ENCODE measurements at regions not wholly inside any gene's neighbourhood (a gene's known extent, or its start where the extent isn't known, plus 50 kb on each side); places are given as distances from the start of the nearest gene placed in this dataset.

DNA sequence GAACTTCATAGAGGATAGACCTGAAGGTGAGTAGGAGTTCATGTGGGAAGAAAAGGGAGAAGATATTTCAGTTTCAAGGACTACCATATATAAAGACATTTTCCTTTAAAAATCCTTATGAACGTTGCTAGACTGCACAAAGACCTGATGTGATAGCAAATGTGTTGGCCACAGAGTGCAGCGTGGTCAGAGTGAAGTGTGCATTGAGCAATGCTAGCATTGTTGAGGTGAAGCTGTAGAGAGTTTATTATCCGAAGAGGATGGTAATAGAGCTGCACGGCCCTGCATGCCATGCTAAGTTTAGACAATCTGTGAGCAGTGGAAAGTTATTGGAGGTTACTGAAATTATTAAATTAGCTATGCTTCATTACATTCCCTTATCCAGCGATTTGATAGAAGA, 413.0 kb downstream of the CCDC91 start:
- Histone ChIP-seq H4K20me1 (ENCODE audit: insufficient read depth) (no peaks in the 10 kb centered on the region), H3K27ac (ENCODE audit: low read length) (no peak overlapping the region), H3K9me2 (ENCODE audit: insufficient read depth, low read length) (no peaks in the 10 kb centered on the region), H3K79me2 (replicated peaks; ENCODE audit: insufficient read depth, low read length) (no peaks in the 10 kb centered on the region), H3K4me3 (ENCODE audit: low read length) (no peak overlapping the region), H2AFZ (ENCODE audit: low read depth, low read length) (no peak overlapping the region), H3K27me3 (ENCODE audit: insufficient read depth, low read depth, low read length) (no peaks in the 10 kb centered on the region), H3F3A (ENCODE audit: insufficient read depth, low read length, poor library complexity, severe bottlenecking) (no peaks in the 10 kb centered on the region), H3K4me2 (ENCODE audit: low read length) (no peak overlapping the region), H3K9me3 (ENCODE audit: low read length) (no peaks in the 10 kb centered on the region), H3K9ac (ENCODE audit: low read length) (no peak overlapping the region), H3K36me3 (ENCODE audit: insufficient read depth, low read length) (no peaks in the 10 kb centered on the region)
- TF ChIP-seq SMC3 (conservative IDR thresholded peaks at IDR 0.05; ENCODE audit: poor library complexity): no peak

GRCh38 chr12:28603801-28604200, 413.5 kb downstream of the CCDC91 start:
- Histone ChIP-seq H3K4me3 (ENCODE audit: low read length) (no peak overlapping the region), H3K27me3 (ENCODE audit: insufficient read depth, low read depth, low read length) (no peaks in the 10 kb centered on the region), H3K4me2 (ENCODE audit: low read length) (no peak overlapping the region), H4K20me1 (ENCODE audit: insufficient read depth) (no peaks in the 10 kb centered on the region), H3K9me2 (ENCODE audit: insufficient read depth, low read length) (no peaks in the 10 kb centered on the region), H3K27ac (ENCODE audit: low read length) (no peak overlapping the region), H3F3A (ENCODE audit: insufficient read depth, low read length, poor library complexity, severe bottlenecking) (no peaks in the 10 kb centered on the region), H2AFZ (ENCODE audit: low read depth, low read length) (no peak overlapping the region), H3K79me2 (replicated peaks; ENCODE audit: insufficient read depth, low read length) (no peaks in the 10 kb centered on the region), H3K9ac (ENCODE audit: low read length) (no peak overlapping the region), H3K9me3 (ENCODE audit: low read length) (no peaks in the 10 kb centered on the region), H3K36me3 (ENCODE audit: insufficient read depth, low read length) (no peaks in the 10 kb centered on the region)
- no peak for TF ChIP-seq EZH2 (IDR thresholded peaks at IDR 0.05; ENCODE audit: borderline replicate concordance, insufficient read depth, low read length, poor library complexity, severe bottlenecking)
- TF ChIP-seq TAF1 (IDR thresholded peaks at IDR 0.05; ENCODE audit: low read depth): no peak
- TF ChIP-seq EP300 (conservative IDR thresholded peaks at IDR 0.05; ENCODE audit: poor library complexity, severe bottlenecking): no peak
- no peak for TF ChIP-seq RAD21 (conservative IDR thresholded peaks at IDR 0.05)
- TF ChIP-seq CTCF (IDR thresholded peaks at IDR 0.05; ENCODE audit: poor library complexity, severe bottlenecking): no peak
- no peak for TF ChIP-seq MXI1 (conservative IDR thresholded peaks at IDR 0.05; ENCODE audit: poor library complexity, severe bottlenecking)
- TF ChIP-seq REST (IDR thresholded peaks at IDR 0.05; ENCODE audit: borderline replicate concordance): no peak
- TF ChIP-seq POLR2AphosphoS5 (IDR thresholded peaks at IDR 0.05): no peak
- TF ChIP-seq SMC3 (conservative IDR thresholded peaks at IDR 0.05; ENCODE audit: poor library complexity): no peak

DNA sequence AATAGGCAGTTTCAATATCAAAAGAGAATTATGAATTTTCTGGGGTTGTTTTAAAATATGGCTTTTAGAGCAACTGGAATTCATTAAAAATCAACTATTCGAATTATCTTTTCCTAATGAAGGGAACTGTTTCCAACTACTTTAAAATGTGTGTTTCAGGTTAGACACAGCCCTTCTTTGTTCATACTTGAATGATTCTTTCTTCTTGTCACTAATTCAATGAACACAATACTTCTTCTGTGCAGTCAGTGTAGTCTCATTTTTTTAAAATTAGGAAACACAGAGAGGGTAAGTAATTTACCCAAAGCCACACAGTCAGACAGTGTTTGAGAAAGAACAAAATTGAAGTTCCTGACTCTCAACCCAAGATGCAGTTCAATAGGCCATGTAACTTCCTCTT, 414.0 kb downstream of the CCDC91 start:
- Histone ChIP-seq H3K4me3 (ENCODE audit: low read length) (no peak overlapping the region), H3K9me2 (ENCODE audit: insufficient read depth, low read length) (no peaks in the 10 kb centered on the region), H3K27me3 (ENCODE audit: insufficient read depth, low read depth, low read length) (no peaks in the 10 kb centered on the region), H3K27ac (ENCODE audit: low read length) (no peak overlapping the region), H3K9me3 (ENCODE audit: low read length) (no peaks in the 10 kb centered on the region), H3K4me2 (ENCODE audit: low read length) (no peak overlapping the region), H3F3A (ENCODE audit: insufficient read depth, low read length, poor library complexity, severe bottlenecking) (no peaks in the 10 kb centered on the region), H3K36me3 (ENCODE audit: insufficient read depth, low read length) (no peaks in the 10 kb centered on the region), H3K79me2 (replicated peaks; ENCODE audit: insufficient read depth, low read length) (no peaks in the 10 kb centered on the region), H3K9ac (ENCODE audit: low read length) (no peak overlapping the region), H4K20me1 (ENCODE audit: insufficient read depth) (no peaks in the 10 kb centered on the region), H2AFZ (ENCODE audit: low read depth, low read length) (no peak overlapping the region)
- TF ChIP-seq CTCF (IDR thresholded peaks at IDR 0.05; ENCODE audit: poor library complexity, severe bottlenecking) (no peak), MXI1 (conservative IDR thresholded peaks at IDR 0.05; ENCODE audit: poor library complexity, severe bottlenecking) (no peak), EZH2 (IDR thresholded peaks at IDR 0.05; ENCODE audit: borderline replicate concordance, insufficient read depth, low read length, poor library complexity, severe bottlenecking) (no peak), RAD21 (conservative IDR thresholded peaks at IDR 0.05) (no peak), REST (IDR thresholded peaks at IDR 0.05; ENCODE audit: borderline replicate concordance) (no peak), EP300 (conservative IDR thresholded peaks at IDR 0.05; ENCODE audit: poor library complexity, severe bottlenecking) (no peak), POLR2AphosphoS5 (IDR thresholded peaks at IDR 0.05) (no peak), TAF1 (IDR thresholded peaks at IDR 0.05; ENCODE audit: low read depth) (no peak), SMC3 (conservative IDR thresholded peaks at IDR 0.05; ENCODE audit: poor library complexity) (no peak)
